OCI-LY7 (cell line): ENCODE measurements at regions not wholly inside any gene's neighbourhood (a gene's known extent, or its start where the extent isn't known, plus 50 kb on each side); places are given as distances from the start of the nearest gene placed in this dataset.

ENCODE experiments used
- EZH2phosphoT487 ChIP-seq: fragments of 200-600 bp; sonication (generic); IDR thresholded peaks from 2 replicates; pipeline ENCODE4 v1.6.1; 2018; ENCODE audit warnings: low read depth, borderline replicate concordance, mild to moderate bottlenecking, mixed run types, antibody characterized with exemption, low read length, moderate library complexity, mixed read lengths
- TF ChIP-seq, protein P1 (sequence below): fragments of 200-600 bp; sonication (generic); conservative IDR thresholded peaks from 2 replicates; pipeline ENCODE4 v1.5.1; 2014; ENCODE audit warnings: mild to moderate bottlenecking, antibody characterized with exemption, low read length, moderate library complexity, mixed read lengths

DNA sequence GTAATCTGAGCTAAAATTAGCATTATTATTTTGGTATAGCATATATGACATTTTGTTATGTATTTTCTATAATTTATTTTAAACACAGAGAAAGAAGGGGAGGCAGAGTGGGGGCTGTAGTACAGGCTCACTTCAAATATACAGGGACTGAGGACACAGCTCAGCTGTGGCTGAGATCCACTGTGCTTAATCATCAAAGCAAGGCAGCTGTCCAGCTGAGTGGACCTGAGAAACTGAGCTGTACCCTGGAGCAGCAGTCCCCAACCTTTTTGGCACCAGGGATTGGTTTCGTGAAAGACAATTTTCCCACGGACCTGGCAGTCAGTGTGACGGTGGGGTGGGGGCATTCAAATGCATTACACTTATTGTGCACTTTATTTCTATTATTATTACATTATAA, 687.2 kb downstream of the RNF144A start:
- TF ChIP-seq, protein P1, sequence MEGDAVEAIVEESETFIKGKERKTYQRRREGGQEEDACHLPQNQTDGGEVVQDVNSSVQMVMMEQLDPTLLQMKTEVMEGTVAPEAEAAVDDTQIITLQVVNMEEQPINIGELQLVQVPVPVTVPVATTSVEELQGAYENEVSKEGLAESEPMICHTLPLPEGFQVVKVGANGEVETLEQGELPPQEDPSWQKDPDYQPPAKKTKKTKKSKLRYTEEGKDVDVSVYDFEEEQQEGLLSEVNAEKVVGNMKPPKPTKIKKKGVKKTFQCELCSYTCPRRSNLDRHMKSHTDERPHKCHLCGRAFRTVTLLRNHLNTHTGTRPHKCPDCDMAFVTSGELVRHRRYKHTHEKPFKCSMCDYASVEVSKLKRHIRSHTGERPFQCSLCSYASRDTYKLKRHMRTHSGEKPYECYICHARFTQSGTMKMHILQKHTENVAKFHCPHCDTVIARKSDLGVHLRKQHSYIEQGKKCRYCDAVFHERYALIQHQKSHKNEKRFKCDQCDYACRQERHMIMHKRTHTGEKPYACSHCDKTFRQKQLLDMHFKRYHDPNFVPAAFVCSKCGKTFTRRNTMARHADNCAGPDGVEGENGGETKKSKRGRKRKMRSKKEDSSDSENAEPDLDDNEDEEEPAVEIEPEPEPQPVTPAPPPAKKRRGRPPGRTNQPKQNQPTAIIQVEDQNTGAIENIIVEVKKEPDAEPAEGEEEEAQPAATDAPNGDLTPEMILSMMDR = no peak
- TF ChIP-seq EZH2phosphoT487 = no peak
